ENCODE measurements at regions not wholly inside any gene's neighbourhood (a gene's known extent, or its start where the extent isn't known, plus 50 kb on each side); places are given as distances from the start of the nearest gene placed in this dataset.

DNA sequence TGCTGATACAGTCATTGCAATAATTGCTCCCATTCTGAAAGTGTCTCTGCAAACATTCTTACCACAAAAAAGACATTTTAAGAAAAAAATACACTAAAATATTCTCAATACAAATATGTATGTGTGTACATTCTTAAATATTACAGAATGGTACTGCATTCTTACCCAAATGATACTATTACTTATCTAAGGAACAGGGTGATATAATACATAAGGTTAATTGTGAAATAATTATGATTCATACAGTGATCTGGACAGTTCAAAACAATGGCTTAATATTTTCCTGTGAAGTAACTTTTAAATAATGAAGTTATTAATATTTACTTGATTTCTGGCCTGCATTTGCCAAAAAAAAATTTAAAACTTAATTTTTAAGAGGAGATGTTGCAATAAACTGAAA, 694.6 kb downstream of the TUSC7 start:
- no peak for DNase-seq (ENCODE audit: low spot score)

DNA sequence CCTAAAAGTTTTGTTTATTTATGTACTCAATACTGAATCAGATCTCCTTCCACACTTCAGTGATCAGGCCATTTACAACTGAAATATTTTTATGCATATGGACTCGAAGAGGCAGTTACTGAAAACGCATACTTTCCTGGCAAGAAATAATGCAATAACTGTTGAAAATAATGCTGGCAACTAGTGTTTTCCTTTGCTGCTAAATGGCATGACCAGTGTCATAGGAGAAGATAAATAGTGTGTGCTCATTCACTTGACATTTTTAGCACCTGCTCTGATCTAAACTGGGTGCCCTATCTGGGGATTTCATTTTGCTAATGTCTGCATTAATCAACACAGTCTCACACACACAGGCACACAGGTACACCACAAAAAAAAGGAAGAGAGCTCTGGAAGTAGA, 695.2 kb downstream of the TUSC7 start:
- no peak for DNase-seq (ENCODE audit: low spot score)

DNA sequence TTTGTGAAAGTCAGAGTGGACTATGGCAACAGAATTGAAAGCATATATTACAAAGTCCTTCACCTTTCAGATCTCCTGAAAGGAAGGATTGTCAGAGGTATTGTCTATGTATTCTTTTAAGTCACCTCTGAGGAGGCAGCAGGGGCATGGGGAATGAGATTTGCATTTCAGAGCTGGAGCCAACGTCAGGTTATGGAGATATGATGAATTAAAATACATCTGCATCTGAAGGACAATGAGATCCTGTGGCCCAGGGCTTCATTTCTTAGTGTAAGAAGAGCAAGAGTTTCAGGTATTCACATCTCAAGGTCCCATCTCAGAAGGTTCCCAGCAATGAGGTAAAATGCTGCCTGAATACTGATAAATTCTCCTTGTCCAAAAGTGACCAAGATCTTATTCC, 695.8 kb downstream of the TUSC7 start:
- no peak for DNase-seq (ENCODE audit: low spot score)

DNA sequence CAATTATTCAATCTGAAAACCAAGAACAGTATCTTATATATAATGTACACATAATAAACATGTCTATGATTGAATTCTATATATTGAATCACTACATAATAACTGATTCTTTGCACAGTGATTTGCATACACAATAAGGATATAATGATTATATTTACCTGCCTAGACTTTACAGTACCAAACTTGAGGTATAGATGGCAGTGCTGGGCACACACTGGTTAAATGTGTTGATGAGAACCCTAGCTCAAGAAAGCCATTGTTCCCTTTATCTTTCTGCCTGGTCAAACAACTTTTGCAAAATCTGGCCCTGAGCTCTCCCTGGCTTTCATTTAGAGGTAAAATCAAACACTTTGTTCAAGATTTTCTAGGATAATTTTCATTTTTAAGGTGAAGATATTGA, 697.7 kb downstream of the TUSC7 start:
- DNase-seq (ENCODE audit: low spot score): no peak

DNA sequence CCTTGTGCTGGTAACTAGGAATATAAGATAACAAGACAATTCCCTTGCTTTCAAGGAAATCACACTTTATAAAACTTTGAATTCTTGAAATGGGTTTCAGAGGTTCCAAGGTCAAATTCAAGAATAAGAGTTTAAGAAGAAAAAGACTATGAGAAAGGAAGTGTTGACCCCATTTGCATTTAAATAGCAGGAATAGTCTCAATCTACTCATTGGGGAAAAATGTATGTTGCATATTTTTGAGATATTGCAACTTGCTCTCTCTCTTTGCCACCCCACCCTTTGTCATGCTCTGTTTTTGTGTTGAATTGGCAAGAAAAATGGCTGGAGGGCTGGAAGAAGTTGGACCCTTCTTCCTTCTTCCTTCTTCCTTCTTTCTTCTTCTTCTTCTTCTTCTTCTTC, 699.2 kb downstream of the TUSC7 start:
- DNase-seq (ENCODE audit: low spot score): no peak

DNA sequence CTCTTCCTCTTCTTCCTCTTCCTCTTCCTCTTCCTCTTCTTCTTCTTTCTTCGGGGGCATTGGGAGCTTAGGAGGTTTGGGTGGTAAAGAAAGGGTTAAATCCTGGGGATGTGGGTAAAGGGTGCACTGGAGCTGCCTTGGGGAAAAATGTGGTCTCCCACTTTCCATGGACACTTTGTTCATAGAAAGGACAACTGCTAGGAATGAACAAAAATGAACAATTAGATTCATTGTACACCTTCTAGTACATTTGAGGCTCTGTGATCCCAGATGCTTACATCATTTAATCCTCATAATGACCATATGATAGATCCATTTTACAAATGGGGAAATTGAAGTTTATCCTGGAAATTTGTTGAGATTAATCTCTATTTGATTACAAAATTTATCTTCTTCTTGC, 699.7 kb downstream of the TUSC7 start:
- no peak for DNase-seq (ENCODE audit: low spot score)

DNA sequence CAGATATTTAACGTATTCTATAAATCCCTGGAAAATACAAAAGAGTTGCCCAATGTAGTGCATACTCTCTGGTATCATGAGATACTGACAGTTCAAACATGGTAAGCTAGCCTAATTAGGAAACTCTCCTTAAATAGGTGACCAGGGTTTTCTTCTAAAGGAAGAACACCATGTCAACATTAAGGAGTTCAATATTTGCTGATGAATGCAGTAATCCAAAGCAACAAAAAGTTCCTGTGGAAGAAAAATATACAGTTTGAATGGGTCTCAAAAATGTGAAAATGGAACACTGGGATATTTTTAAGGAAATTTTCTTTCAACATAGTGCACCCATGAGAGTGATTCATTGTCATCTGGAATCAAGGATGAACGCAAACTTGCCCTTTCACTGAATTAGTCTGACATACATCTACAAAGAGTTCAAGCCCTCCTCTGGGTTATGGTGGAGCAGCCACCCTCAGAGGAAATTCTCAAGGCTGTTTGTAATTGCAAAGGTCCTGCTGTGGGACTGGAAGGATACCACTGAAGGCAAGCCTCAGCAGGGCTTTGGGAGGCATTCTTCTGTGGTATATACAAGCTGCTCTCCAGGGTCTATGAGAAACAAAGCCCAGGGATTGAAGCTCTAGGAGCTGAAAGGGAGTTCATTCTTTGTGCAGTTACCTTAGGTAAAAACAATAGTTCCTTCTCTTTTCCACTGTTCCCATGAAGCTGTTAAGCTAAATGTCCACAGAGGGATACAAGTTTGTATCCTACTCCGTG, 700.3 kb downstream of the TUSC7 start:
- no peak for DNase-seq (ENCODE audit: low spot score)

DNA sequence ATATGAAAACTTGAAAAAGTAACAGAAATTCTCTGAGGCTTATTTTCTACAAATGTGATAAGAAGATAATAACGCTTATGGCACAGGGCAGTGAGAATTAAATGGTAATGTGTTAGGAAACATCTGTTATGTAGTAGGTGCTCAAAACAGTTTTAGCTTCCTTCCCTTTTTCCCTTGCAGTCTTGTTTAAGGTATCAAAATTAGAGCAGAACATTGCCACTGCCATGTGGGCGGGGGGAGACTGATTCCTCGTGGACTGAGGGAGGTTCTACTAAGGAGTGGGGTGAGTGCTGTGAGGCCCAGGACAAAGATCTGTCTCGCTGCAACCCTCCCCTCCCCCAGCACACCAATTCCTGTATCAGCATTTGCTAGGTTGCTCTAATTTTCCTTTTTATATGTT, 702.4 kb downstream of the TUSC7 start:
- no peak for DNase-seq (ENCODE audit: low spot score)

DNA sequence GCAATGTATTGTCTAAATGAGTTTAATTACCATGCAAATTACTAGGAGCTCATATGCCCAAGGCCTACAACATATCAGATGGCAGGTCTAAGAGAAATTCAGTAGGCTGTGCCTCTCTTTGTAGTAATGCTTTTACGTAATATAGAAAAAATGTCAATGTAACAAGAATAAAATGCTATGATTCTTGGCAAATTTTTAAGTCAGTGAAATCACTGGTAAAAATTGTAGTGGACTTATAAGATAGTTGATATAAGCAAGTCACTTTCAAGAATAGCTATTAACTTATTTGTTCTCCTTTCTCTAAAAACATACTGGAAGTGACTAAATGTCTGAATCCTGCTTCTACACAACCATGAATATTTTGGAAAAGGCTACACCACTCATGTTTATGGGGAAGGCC, 707.8 kb downstream of the TUSC7 start:
- DNase-seq (ENCODE audit: low spot score): no peak

DNA sequence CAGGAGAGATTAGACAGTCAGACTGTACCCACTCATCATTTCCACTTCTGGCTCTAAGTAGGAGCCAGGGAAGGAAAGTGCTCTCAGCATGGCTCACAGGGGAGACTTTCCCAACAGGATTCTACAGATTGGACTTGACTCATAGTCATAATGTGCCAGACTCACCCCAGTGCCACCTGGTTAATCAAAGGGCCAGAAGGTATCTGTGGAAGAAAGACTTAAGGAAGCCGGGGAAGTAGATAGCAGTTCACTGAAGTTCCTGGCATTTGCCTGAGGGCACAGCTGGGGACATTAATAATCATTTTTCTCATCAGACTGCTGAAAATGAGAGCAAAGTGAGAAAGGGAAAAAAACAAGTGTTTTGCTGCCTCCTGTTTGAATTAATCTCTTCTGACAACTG, 717.5 kb downstream of the TUSC7 start:
- DNase-seq (ENCODE audit: low spot score): no peak

DNA sequence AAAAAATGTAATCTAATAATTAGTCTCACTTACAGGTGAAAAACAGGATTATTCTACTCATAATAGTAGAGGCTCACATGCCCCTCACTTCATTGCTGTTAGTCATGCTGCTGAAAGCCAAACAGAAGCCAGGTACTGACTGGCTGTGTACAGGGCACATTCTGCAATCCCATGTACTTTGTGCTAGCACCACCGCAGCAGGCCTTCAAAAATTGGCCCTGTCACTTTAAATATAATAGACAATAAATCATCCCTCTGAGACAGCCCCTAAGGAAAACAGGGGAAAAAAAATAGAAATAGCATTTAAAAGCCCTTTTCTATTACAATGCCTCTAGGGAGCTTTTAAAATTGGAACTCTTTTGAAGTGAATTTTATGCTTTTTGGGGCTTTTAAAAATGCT, 723.8 kb downstream of the TUSC7 start:
- no peak for DNase-seq (ENCODE audit: low spot score)

DNA sequence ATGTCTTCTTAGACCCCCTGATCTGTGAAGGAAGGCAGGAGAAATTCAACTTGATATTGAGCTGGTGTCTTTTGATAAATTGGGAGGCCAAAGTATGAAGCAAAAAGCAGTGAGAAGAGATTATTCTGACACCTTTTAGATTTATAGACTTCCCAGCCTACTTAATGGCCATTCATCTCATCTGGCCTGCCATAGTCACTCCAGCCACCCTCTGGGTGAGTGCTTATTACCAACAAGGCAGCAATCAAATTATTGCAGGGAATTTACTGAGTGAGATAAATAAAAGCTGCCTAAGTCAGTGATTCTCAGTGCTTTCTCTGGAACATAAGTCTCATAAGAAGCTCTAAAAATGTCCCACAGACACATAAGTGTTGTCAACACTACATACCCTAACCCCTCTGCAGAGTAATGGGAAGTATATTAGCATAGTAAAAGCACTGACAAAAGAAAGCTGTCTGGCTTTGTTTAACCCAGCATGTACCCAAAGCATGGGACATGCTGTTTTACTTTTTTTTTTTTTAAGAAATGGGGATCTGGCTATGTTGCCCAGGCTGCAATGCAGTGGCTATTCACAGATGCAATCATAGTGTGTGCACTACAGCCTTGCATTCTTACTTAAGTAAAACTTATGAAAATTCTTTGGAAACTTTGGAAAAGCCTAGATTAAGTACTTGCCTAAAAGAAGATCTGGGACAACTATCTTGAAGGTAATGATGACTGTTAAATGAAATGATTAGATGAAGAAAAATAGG, 725.3 kb downstream of the TUSC7 start:
- no peak for DNase-seq (ENCODE audit: low spot score)

DNA sequence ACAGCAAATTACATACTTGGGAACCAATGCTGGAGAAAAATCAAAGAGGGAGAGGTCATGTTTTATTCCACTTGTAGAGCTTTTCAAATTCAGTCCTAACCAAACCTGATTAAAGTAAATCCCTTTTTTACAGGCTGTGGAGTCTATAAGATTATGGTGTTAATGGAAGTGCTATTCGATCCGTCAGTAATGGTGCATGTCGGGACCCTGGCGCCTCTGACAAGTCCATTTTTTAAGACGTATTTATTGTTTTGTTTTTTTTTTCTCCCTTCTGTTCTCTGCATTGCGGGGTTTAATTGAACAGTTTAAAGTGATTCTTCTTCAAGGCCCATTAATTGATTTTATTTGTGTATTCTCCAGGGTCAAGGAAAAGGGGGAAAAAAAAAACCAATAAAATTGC, 725.9 kb downstream of the TUSC7 start:
- no peak for DNase-seq (ENCODE audit: low spot score)

DNA sequence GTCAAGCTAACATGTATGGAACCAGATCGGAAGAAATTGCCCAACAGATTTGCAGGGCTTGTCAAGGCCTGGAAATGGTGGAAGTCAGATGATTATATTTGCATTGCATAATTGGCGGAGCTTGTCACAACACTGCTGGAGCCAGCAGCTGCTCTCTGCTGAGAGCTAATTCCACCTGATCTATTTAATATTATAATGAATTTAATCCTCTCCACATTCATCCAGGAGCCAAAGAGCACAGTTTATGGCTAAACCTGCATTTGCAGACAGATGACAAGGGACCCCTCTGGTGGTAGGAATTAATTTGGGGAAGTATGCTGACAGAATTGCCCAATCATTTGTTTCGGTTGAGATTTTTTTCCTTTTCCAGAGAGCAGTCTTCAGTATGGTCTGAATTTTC, 730.2 kb downstream of the TUSC7 start:
- DNase-seq (ENCODE audit: low spot score): no peak

DNA sequence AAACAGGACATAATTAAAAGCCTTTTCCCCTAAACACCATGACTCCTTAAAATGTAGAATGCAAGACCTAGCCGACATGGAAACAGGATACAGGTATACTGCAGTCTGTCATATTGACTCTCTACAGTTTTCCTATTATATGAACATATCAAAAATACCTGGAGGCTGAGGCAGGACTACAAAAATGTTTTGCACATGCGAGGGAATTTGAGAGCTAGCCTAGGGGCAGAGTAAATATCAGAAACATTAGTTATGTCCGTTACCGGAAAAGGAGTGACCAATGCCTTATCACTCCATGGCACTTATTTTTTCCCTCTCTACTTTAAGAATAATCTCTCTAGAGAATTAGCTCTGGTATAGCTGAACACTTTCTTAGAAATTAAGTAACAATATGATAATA, 732.3 kb downstream of the TUSC7 start:
- no peak for DNase-seq (ENCODE audit: low spot score)

DNA sequence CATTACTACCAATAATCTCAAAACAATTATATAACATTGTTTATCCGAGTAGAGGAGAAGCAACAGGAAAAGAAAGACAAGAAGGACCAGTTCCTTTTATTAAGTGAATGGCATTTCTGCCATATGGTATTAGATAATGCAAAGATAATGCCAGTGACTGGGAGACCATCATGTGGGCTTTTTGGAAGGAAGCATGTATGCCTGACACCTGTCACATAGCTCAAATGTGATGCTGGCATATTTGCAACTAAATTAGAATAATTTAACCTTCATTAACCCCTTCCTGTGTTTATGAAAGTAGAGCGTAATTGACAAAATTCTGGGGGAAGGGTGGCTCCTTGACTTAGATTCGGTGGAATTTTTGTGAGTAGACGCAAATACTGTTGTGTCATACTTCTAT, 733.0 kb downstream of the TUSC7 start:
- DNase-seq (ENCODE audit: low spot score): no peak

DNA sequence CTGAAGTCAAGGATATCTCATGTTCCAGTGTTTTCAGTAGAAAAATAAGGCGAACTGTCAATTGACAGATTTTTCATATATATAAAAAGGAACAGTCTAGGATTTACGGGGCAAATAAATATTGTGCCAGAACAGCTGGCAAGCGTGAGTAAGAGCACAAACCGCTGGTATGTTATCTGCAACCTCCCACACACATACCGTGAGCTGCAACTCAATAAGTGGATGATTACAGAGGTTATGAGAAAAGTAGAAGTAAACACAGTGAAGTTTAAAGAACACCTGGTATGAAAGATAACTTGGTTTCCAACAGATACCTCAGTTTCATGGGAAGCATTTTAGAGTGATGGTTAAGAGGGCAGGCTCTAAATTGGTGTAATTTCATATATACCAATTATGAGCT, 733.4 kb downstream of the TUSC7 start:
- DNase-seq (ENCODE audit: low spot score): no peak

DNA sequence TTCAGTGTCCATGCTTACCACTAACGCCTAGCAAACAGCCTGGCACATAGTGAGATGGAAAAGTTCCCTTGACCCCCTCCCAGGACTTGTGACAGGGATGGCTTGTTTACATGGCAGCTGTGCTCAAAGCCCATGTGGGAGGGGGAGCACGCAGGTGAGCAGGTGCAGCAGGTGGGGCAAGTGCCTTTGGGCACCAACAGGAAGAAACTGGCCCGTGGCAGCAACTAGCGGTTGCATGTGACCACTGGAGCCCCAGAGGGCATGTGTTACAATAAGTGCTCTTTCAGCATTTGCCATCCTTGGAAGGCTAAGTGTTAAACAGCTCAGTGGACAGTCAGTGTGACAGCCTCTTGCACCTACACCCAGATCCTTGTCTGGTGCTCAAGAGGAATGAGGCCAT, 734.6 kb downstream of the TUSC7 start:
- no peak for DNase-seq (ENCODE audit: low spot score)

DNA sequence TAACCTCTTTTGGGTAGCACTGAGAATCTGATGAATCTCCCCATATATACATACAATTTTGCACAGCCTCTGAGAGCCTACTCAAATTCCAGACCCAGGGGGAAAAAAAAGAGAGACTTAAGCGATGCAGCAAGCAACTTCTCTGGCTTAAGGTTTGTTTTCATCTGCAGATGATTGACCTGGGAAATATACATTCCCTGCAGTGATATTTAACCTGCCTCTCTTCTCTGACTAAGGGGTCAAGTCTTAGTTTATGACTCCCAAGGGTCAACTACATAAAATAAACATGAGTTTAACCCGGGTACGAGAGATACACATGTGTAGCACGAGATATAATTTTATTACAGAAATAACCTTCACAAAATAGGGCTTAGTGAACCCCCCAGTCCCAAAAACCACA, 737.8 kb downstream of the TUSC7 start:
- DNase-seq (ENCODE audit: low spot score): no peak

DNA sequence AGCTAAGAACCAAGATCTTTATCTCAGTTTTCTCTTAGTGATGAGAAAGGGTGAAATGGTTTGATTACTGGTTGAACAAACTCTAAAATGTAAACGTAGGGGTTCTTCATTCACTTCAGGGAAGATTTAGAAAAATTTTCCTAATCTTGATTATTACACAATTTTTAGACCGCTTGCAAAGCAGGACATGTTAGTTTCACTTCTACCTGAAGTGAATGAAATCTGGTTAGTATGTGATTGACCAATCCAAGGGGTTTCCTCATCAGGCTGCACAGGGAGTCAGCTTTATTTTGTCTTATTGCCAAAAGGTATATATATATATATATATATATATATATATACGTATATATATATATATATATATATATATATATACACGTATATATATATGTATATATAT, 740.4 kb downstream of the TUSC7 start:
- DNase-seq (ENCODE audit: low spot score): no peak

DNA sequence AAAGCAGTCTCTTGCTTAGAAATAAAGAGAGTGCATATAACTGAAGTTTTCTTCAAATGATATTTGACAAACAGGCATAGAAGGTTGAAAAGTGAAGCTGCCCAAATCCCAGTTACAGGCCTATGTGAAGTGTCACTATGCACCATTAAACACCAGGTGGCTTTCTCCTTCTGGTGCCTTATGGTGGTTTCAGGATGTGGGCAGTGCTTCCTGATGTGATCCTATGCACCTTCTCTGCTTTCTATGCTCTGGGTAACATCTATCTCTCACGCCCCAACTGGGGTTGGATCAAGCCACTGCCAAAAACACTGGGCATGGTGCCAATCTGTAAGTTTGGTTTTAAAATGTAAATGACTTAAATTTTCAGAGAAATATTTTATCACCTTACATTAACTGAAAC, 744.7 kb downstream of the TUSC7 start:
- no peak for DNase-seq (ENCODE audit: low spot score)

DNA sequence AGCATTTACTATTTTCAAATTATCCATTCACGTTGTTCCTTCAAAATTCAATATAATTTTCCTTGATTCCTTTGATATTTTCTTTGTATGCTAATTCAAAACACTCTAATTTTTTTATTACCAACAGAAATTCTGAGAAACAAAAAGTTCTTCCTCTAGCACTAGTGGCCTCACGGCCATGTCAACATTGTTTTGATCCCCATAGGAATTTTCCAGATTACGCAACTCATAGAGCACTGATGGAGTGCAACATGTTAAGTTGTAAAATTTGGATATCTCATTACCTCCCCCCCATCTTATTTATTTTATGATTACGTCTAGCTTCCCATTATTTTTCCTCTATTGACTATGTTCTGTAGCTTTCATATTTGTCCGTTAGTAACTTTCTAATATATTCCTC, 745.3 kb downstream of the TUSC7 start:
- DNase-seq (ENCODE audit: low spot score): no peak

DNA sequence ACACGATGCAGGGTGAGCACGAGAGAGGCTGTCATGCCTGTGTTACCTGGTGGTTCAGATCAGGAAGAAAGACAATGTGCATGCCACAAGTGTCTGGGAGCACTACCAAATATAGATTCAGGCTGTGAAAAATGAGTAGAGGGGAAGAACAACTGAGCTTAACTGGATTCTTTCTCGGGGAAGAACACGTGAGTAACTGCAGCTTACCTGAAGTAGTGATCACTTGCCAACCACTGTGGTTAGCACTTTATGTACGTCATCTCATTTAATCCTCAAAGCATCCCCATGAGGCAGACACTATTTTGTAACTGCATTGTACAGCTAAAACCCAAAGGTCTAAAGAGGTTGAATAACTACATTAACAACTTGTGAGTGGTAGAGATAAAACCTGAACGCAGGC, 746.2 kb downstream of the TUSC7 start:
- DNase-seq (ENCODE audit: low spot score): no peak

Measured in hematopoietic multipotent progenitor cell treated with erythropoietin and hydrocortisone succinate and interleukin-3 and kit ligand, for 15 days (in vitro differentiated cells).